ENCODE measurements at regions not wholly inside any gene's neighbourhood (a gene's known extent, or its start where the extent isn't known, plus 50 kb on each side); places are given as distances from the start of the nearest gene placed in this dataset.

DNA sequence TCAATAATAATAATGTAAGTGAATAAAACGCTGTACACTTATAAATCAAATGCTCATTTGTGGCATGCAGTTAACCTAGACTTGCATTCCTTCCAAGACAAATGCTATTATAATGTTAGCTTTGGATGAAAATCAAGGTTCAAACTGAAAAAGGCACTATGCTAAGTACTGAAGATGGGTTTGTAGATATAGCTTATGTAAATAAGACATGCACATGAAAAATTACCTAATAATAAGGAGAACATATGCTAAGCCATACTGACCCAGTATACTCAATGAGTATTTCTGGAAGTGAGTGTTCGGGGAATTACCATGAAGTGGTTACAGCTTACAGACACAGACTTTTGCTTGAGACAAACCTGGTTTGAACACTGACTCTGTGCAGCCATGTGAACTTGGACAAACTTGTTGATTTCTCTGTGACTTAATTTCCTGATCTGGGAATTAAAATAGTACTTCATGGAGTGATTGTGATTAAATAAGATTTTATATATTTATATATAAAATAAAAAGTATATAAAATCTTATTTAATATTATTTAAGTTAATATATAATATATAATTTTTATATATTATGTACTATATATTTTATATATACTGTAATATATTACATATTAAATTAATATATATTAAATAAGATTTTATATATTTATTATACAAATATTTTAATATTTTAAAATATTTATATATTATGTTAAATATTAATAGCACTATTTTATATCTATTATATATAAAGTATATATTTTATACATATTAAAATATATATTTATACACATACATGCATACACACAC lies 159.2 kb downstream of the ZPLD1 start:
- no peak overlapping the region for H3K27ac ChIP-seq (ENCODE audit: low read length)
- intact Hi-C loops (cut with micrococcal nuclease): no loop called here
- DNase-seq (no peak), ATAC-seq (no peak)
- no peaks in the 10 kb centered on the region for H3K9me3 ChIP-seq (ENCODE audit: control insufficient read depth, insufficient read depth, low read length)
- peaks cover 5 to 6% of the 10 kb centered on the region in 2 donors for H3K9me3 Mint-ChIP-seq
- H3K36me3 Mint-ChIP-seq: no peaks in the 10 kb centered on the region
- no peak overlapping the region for H3K27ac Mint-ChIP-seq
- H3K4me3 ChIP-seq (ENCODE audit: low read length): no peak overlapping the region
- no peaks in the 10 kb centered on the region for H3K27me3 Mint-ChIP-seq (ENCODE audit: low read depth in 2 of 2)
- WGBS (ENCODE audit: insufficient coverage): 100% methylated on average over 1 of the region's 2 CpGs
- no peaks in the 10 kb centered on the region for H3K4me1 ChIP-seq (ENCODE audit: control insufficient read depth, insufficient read depth, low read length)
- no peaks in the 10 kb centered on the region for H3K36me3 ChIP-seq (ENCODE audit: control insufficient read depth, insufficient read depth, low read length)
- no peaks in the 10 kb centered on the region for H3K4me1 Mint-ChIP-seq
- no peaks in the 10 kb centered on the region for H3K27me3 ChIP-seq (ENCODE audit: control insufficient read depth, insufficient read depth, low read length)
- TF ChIP-seq, protein P1, sequence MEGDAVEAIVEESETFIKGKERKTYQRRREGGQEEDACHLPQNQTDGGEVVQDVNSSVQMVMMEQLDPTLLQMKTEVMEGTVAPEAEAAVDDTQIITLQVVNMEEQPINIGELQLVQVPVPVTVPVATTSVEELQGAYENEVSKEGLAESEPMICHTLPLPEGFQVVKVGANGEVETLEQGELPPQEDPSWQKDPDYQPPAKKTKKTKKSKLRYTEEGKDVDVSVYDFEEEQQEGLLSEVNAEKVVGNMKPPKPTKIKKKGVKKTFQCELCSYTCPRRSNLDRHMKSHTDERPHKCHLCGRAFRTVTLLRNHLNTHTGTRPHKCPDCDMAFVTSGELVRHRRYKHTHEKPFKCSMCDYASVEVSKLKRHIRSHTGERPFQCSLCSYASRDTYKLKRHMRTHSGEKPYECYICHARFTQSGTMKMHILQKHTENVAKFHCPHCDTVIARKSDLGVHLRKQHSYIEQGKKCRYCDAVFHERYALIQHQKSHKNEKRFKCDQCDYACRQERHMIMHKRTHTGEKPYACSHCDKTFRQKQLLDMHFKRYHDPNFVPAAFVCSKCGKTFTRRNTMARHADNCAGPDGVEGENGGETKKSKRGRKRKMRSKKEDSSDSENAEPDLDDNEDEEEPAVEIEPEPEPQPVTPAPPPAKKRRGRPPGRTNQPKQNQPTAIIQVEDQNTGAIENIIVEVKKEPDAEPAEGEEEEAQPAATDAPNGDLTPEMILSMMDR (IDR thresholded peaks at IDR 0.05): no peak
- H3K4me3 Mint-ChIP-seq: no peak overlapping the region

DNA sequence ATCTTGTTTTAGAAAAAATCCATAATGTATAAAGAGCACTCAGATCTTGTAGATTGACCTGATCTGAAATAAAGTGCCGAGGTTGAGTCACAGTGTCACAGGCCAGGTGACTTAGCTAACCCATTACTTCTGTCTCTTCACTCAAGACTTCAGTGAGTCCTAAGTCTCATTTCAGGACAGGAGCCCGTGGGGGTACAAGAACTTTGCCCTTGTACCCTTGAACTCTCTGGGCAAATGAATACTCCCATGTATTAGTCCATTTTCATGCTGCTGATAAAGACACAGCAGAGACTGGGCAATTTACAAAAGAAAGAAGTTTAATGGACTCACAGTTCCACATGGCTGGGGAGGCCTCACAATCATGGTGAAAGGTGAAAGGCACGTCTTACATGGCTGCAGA lies 160.2 kb downstream of the ZPLD1 start:
- Histone ChIP-seq H3K4me3 (ENCODE audit: low read length) (no peak overlapping the region), H3K4me1 (ENCODE audit: control insufficient read depth, insufficient read depth, low read length) (no peaks in the 10 kb centered on the region), H3K36me3 (ENCODE audit: control insufficient read depth, insufficient read depth, low read length) (no peaks in the 10 kb centered on the region), H3K9me3 (ENCODE audit: control insufficient read depth, insufficient read depth, low read length) (no peaks in the 10 kb centered on the region), H3K27me3 (ENCODE audit: control insufficient read depth, insufficient read depth, low read length) (no peaks in the 10 kb centered on the region), H3K27ac (ENCODE audit: low read length) (no peak overlapping the region)
- Mint-ChIP-seq H3K9me3 (peaks cover 4 to 6% of the 10 kb centered on the region in 2 donors), H3K27ac (no peak overlapping the region), H3K36me3 (no peaks in the 10 kb centered on the region), H3K4me1 (no peaks in the 10 kb centered on the region), H3K27me3 (ENCODE audit: low read depth in 2 of 2) (no peaks in the 10 kb centered on the region), H3K4me3 (no peak overlapping the region)
- TF ChIP-seq, protein P1 (IDR thresholded peaks at IDR 0.05): no peak
- ATAC-seq (no peak), DNase-seq (no peak)
- intact Hi-C loops (cut with micrococcal nuclease): no loop called here
- 77% methylated on average over 2 of the region's 3 CpGs for WGBS (ENCODE audit: insufficient coverage)

DNA sequence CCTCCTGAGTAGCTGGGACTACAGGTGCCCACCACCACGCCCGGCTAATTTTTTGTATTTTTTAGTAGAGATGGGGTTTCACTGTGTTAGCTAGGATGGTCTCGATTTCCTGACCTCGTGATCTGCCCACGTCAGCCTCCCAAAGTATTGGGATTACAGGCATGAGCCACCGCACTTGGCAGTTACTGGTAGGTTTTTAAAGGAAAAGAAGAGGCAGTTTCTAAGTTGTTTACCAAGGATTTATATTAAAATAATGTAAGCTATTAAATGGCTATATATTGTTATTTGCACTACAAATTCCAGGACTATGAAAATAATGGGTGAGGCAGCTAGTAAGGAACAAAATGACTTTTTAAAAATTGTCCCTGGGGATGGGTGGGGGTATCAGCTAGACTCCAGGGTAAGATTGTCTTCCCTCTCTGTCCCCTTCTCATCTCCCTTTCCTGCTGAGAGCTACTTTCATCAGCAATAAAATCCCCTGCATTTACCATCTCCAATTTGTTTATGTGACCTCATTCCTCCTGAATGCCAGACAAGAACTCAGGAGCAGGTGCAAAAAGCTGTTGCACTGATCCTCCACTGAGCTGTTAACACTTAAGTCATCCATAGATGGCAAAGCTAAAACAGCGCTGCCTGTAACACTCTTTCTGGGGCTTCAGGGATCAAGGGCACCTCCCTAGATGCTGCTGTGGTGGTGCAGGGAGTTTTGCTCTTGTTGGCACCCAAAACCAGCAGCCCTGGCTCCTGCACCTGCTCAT lies 165.2 kb downstream of the ZPLD1 start:
- H3K9me3 Mint-ChIP-seq: peaks cover 2 to 4% of the 10 kb centered on the region in 2 donors
- Histone ChIP-seq H3K9me3 (ENCODE audit: control insufficient read depth, insufficient read depth, low read length) (no peaks in the 10 kb centered on the region), H3K27ac (ENCODE audit: low read length) (no peak overlapping the region), H3K36me3 (ENCODE audit: control insufficient read depth, insufficient read depth, low read length) (no peaks in the 10 kb centered on the region), H3K4me3 (ENCODE audit: low read length) (no peak overlapping the region), H3K27me3 (ENCODE audit: control insufficient read depth, insufficient read depth, low read length) (no peaks in the 10 kb centered on the region), H3K4me1 (ENCODE audit: control insufficient read depth, insufficient read depth, low read length) (no peaks in the 10 kb centered on the region)
- H3K4me1 Mint-ChIP-seq: no peaks in the 10 kb centered on the region
- WGBS (ENCODE audit: insufficient coverage): 90% methylated on average over 5 of the region's 7 CpGs
- intact Hi-C loops (cut with micrococcal nuclease): no loop called here
- ATAC-seq: no peak
- no peak for DNase-seq
- no peaks in the 10 kb centered on the region for H3K27me3 Mint-ChIP-seq (ENCODE audit: low read depth in 2 of 2)
- TF ChIP-seq, protein P1 (IDR thresholded peaks at IDR 0.05): no peak
- no peak overlapping the region for H3K27ac Mint-ChIP-seq
- H3K36me3 Mint-ChIP-seq: no peaks in the 10 kb centered on the region
- H3K4me3 Mint-ChIP-seq: no peak overlapping the region
